ENCODE measurements at regions not wholly inside any gene's neighbourhood (a gene's known extent, or its start where the extent isn't known, plus 50 kb on each side); places are given as distances from the start of the nearest gene placed in this dataset.

- DNase-seq (ENCODE audit: extremely low spot score, unreplicated experiment), result no peak
- H3K4me3 Mint-ChIP-seq (ENCODE audit: unreplicated experiment), result no peak overlapping the region
- H3K4me1 Mint-ChIP-seq (ENCODE audit: unreplicated experiment), result no peaks in the 10 kb centered on the region
- peaks cover 1% of the 10 kb centered on the region for H3K9me3 Mint-ChIP-seq (ENCODE audit: unreplicated experiment)
- TF ChIP-seq CTCF (IDR thresholded peaks at IDR 0.05), result no peak
- no peaks in the 10 kb centered on the region for H3K27me3 Mint-ChIP-seq (ENCODE audit: unreplicated experiment)
- H3K36me3 Mint-ChIP-seq (ENCODE audit: unreplicated experiment), result no peaks in the 10 kb centered on the region
- no peak overlapping the region for H3K27ac Mint-ChIP-seq (ENCODE audit: unreplicated experiment)
These were observed 183.0 kb upstream of the PITRM1 start for GRCh38 chr10:3355536-3355935.

GRCh38 chr10:3354174-3354900, 181.8 kb upstream of the PITRM1 start:
- H3K27me3 Mint-ChIP-seq (ENCODE audit: unreplicated experiment), result peaks cover 3% of the 10 kb centered on the region
- H3K9me3 Mint-ChIP-seq (ENCODE audit: unreplicated experiment), result no peaks in the 10 kb centered on the region
- H3K4me3 Mint-ChIP-seq (ENCODE audit: unreplicated experiment), result no peak overlapping the region
- no peak overlapping the region for H3K27ac Mint-ChIP-seq (ENCODE audit: unreplicated experiment)
- no peak for TF ChIP-seq CTCF (IDR thresholded peaks at IDR 0.05)
- no peak for DNase-seq (ENCODE audit: extremely low spot score, unreplicated experiment)
- no peaks in the 10 kb centered on the region for H3K4me1 Mint-ChIP-seq (ENCODE audit: unreplicated experiment)
- H3K36me3 Mint-ChIP-seq (ENCODE audit: unreplicated experiment), result no peaks in the 10 kb centered on the region

- H3K27ac Mint-ChIP-seq (ENCODE audit: unreplicated experiment), result no peak overlapping the region
- H3K4me1 Mint-ChIP-seq (ENCODE audit: unreplicated experiment), result no peaks in the 10 kb centered on the region
- no peak for TF ChIP-seq CTCF (IDR thresholded peaks at IDR 0.05)
- peaks cover 3% of the 10 kb centered on the region for H3K27me3 Mint-ChIP-seq (ENCODE audit: unreplicated experiment)
- H3K9me3 Mint-ChIP-seq (ENCODE audit: unreplicated experiment), result no peaks in the 10 kb centered on the region
- DNase-seq (ENCODE audit: extremely low spot score, unreplicated experiment), result no peak
- H3K36me3 Mint-ChIP-seq (ENCODE audit: unreplicated experiment), result no peaks in the 10 kb centered on the region
- H3K4me3 Mint-ChIP-seq (ENCODE audit: unreplicated experiment), result no peak overlapping the region
These were observed 180.7 kb upstream of the PITRM1 start for GRCh38 chr10:3353235-3353634.

- Mint-ChIP-seq H3K9me3 (ENCODE audit: unreplicated experiment) (no peaks in the 10 kb centered on the region), H3K36me3 (ENCODE audit: unreplicated experiment) (no peaks in the 10 kb centered on the region), H3K4me3 (ENCODE audit: unreplicated experiment) (no peak overlapping the region), H3K27ac (ENCODE audit: unreplicated experiment) (no peak overlapping the region), H3K27me3 (ENCODE audit: unreplicated experiment) (peaks cover 3% of the 10 kb centered on the region), H3K4me1 (ENCODE audit: unreplicated experiment) (no peaks in the 10 kb centered on the region)
- no peak for TF ChIP-seq CTCF (IDR thresholded peaks at IDR 0.05)
- peak; percentile 8 for DNase-seq (ENCODE audit: extremely low spot score, unreplicated experiment)
These were observed 178.2 kb upstream of the PITRM1 start for GRCh38 chr10:3350617-3351258.

GRCh38 chr10:3350205-3350604, 177.6 kb upstream of the PITRM1 start:
- no peak overlapping the region for H3K4me3 Mint-ChIP-seq (ENCODE audit: unreplicated experiment)
- TF ChIP-seq CTCF (IDR thresholded peaks at IDR 0.05), result no peak
- H3K4me1 Mint-ChIP-seq (ENCODE audit: unreplicated experiment), result no peaks in the 10 kb centered on the region
- H3K9me3 Mint-ChIP-seq (ENCODE audit: unreplicated experiment), result no peaks in the 10 kb centered on the region
- H3K27me3 Mint-ChIP-seq (ENCODE audit: unreplicated experiment), result peaks cover 8% of the 10 kb centered on the region
- no peaks in the 10 kb centered on the region for H3K36me3 Mint-ChIP-seq (ENCODE audit: unreplicated experiment)
- no peak overlapping the region for H3K27ac Mint-ChIP-seq (ENCODE audit: unreplicated experiment)
- DNase-seq (ENCODE audit: extremely low spot score, unreplicated experiment), result no peak

Measured in osteocyte (in vitro differentiated cells).